H1 (cell line): ENCODE measurements at regions not wholly inside any gene's neighbourhood (a gene's known extent, or its start where the extent isn't known, plus 50 kb on each side); places are given as distances from the start of the nearest gene placed in this dataset.

ENCODE experiments used
- CTCF ChIA-PET: fragments of 300-600 bp; sonication (Branson Sonifier 250); formaldehyde crosslinking; loops from one replicate; lab custom pipeline; 2021; ENCODE audit not compliant: partially characterized antibody; lab: Charles Lee
- POLR2A ChIA-PET: fragments of 300-600 bp; sonication (Branson Sonifier 250); formaldehyde crosslinking; loops from one replicate; lab custom pipeline; 2021; ENCODE audit warnings: inconsistent platforms; ENCODE audit not compliant: partially characterized antibody; lab: Charles Lee
- DNase-seq, 2 experiments: peaks; one replicate each; pipeline versions ENCODE4 v3.0.0 to v3.0.0-alpha.2; 2010 to 2022; ENCODE audit warnings: low spot score in 2 of 2, low read depth in 1 of 2, mixed read lengths in 1 of 2
- FAIRE-seq: peaks from 2 replicates; lab custom pipeline; 2011; peaks lifted over from hg19 to GRCh38; lab: Jason Lieb, UNC
- H2AFZ ChIP-seq: 2 replicates; pipeline ENCODE4 v1.8.1; 2012; ENCODE audit warnings: low read length, inconsistent platforms
- H2AK5ac ChIP-seq: 2 replicates; pipeline ENCODE4 v1.6.1; 2013; ENCODE audit warnings: low read depth, low read length
- H2BK120ac ChIP-seq: replicated peaks from 2 replicates; pipeline ENCODE3; 2013; ENCODE audit warnings: low read depth, low read length, inconsistent platforms
- H2BK12ac ChIP-seq: 2 replicates; pipeline ENCODE4 v1.6.1; 2013; ENCODE audit warnings: low read depth, low read length
- H2BK15ac ChIP-seq: 2 replicates; pipeline ENCODE4 v1.6.1; 2013; ENCODE audit warnings: low read length
- H2BK20ac ChIP-seq: 2 replicates; pipeline ENCODE4 v1.6.1; 2013; ENCODE audit warnings: low read length
- H2BK5ac ChIP-seq: 2 replicates; pipeline ENCODE4 v1.6.1; 2013; ENCODE audit warnings: low read depth, low read length
- H3K14ac ChIP-seq: 2 replicates; pipeline ENCODE4 v1.6.1; 2013; ENCODE audit warnings: inconsistent platforms; ENCODE audit not compliant: insufficient read length
- H3K18ac ChIP-seq: 2 replicates; pipeline ENCODE4 v1.6.1; 2013; ENCODE audit warnings: low read length; ENCODE audit errors: extremely low read depth
- H3K23ac ChIP-seq: 2 replicates; pipeline ENCODE4 v1.6.1; 2013; ENCODE audit warnings: inconsistent platforms; ENCODE audit not compliant: insufficient read length
- H3K23me2 ChIP-seq: 2 replicates; pipeline ENCODE4 v1.6.1; 2013; ENCODE audit warnings: low read depth, low read length
- H3K27ac ChIP-seq: 2 replicates; pipeline ENCODE4 v1.6.1; 2011; ENCODE audit warnings: low read depth, low read length, inconsistent platforms
- H3K27me3 ChIP-seq, 4 experiments: replicated peaks in 1 of 4; 1 replicate in 1 of 4; 2 replicates in 3 of 4; pipeline versions ENCODE4 v1.6.1 to v1.8.1; 2011 to 2013; ENCODE audit warnings: low read length in 3 of 4, mild to moderate bottlenecking in 3 of 4, inconsistent platforms in 2 of 4, mixed read lengths in 2 of 4, moderate library complexity in 1 of 4; ENCODE audit not compliant: control insufficient read depth in 3 of 4, insufficient read depth in 3 of 4; ENCODE audit errors: extremely low read depth in 1 of 4
- H3K36me3 ChIP-seq, 4 experiments: 2 replicates each; pipeline versions ENCODE4 v1.6.1 to v1.8.1; 2011 to 2013; ENCODE audit warnings: mild to moderate bottlenecking in 4 of 4, low read length in 3 of 4, moderate library complexity in 2 of 4, control low read depth in 1 of 4, inconsistent platforms in 1 of 4; ENCODE audit not compliant: insufficient read depth in 4 of 4, control insufficient read depth in 2 of 4
- H3K4ac ChIP-seq: replicated peaks from 2 replicates; pipeline ENCODE3; 2013; ENCODE audit warnings: low read length, low read depth, mixed read lengths, inconsistent platforms; ENCODE audit not compliant: insufficient read length
- H3K4me1 ChIP-seq, 4 experiments: replicated peaks in 1 of 4; 1 replicate in 1 of 4; 2 replicates in 3 of 4; pipeline versions ENCODE4 v1.6.1 to v1.8.1; 2011 to 2013; ENCODE audit warnings: low read length in 3 of 4, inconsistent platforms in 2 of 4, mixed read lengths in 1 of 4; ENCODE audit not compliant: insufficient read depth in 4 of 4, control insufficient read depth in 3 of 4
- H3K4me2 ChIP-seq, 2 experiments: 2 replicates each; pipeline versions ENCODE4 v1.6.1 to v1.8.1; 2011 to 2013; ENCODE audit warnings: low read depth in 2 of 2, low read length in 2 of 2, control low read depth in 1 of 2, inconsistent platforms in 1 of 2, mild to moderate bottlenecking in 1 of 2; ENCODE audit not compliant: insufficient read depth in 1 of 2
- H3K4me3 ChIP-seq, 4 experiments: fragments of 200-600, 300-600 bp in 1 of 4; sonication (generic), shearing (Covaris generic), sonication (Bioruptor Twin) in 1 of 4; 2 replicates each; pipeline versions ENCODE4 v1.5.1 to v1.8.1; 2011 to 2016; ENCODE audit warnings: low read length in 4 of 4, low read depth in 3 of 4, control low read depth in 2 of 4, inconsistent platforms in 2 of 4, mild to moderate bottlenecking in 2 of 4, mixed read lengths in 1 of 4, moderate library complexity in 1 of 4; ENCODE audit not compliant: insufficient read depth in 2 of 4; ENCODE audit errors: extremely low read depth in 1 of 4
- H3K56ac ChIP-seq: replicated peaks from 2 replicates; pipeline ENCODE3; 2013; ENCODE audit warnings: low read depth, mild to moderate bottlenecking, mixed read lengths, low read length, inconsistent platforms; ENCODE audit not compliant: insufficient read length
- H3K79me1 ChIP-seq: 2 replicates; pipeline ENCODE4 v1.6.1; 2013; ENCODE audit warnings: low read depth, low read length, control low read depth
- H3K79me2 ChIP-seq, 2 experiments: 2 replicates each; pipeline versions ENCODE4 v1.6.1 to v1.8.1; 2012 to 2013; ENCODE audit warnings: low read length in 2 of 2, mild to moderate bottlenecking in 2 of 2, inconsistent platforms in 1 of 2; ENCODE audit not compliant: insufficient read depth in 2 of 2, control insufficient read depth in 1 of 2
- H3K9ac ChIP-seq, 4 experiments: replicated peaks in 1 of 4; 1 replicate in 1 of 4; 2 replicates in 3 of 4; pipeline versions ENCODE4 v1.6.1 to v1.8.1; 2011 to 2013; ENCODE audit warnings: low read depth in 3 of 4, low read length in 3 of 4, control low read depth in 2 of 4, mild to moderate bottlenecking in 2 of 4, moderate library complexity in 2 of 4, inconsistent platforms in 1 of 4; ENCODE audit errors: extremely low read depth in 1 of 4
- H3K9me3 ChIP-seq, 2 experiments: 2 replicates each; pipeline versions ENCODE4 v1.6.1 to v1.8.1; 2012 to 2013; ENCODE audit warnings: mild to moderate bottlenecking in 2 of 2, moderate library complexity in 2 of 2, control low read depth in 1 of 2, inconsistent platforms in 1 of 2, low read depth in 1 of 2, low read length in 1 of 2, mixed read lengths in 1 of 2; ENCODE audit not compliant: insufficient read depth in 2 of 2
- H4K20me1 ChIP-seq, 2 experiments: replicated peaks in 1 of 2; 2 replicates each; pipeline versions ENCODE3 to v1.8.1; 2011 to 2013; ENCODE audit warnings: inconsistent platforms in 2 of 2, low read length in 2 of 2, mild to moderate bottlenecking in 1 of 2; ENCODE audit not compliant: insufficient read depth in 2 of 2, control insufficient read depth in 1 of 2
- H4K5ac ChIP-seq: 2 replicates; pipeline ENCODE4 v1.6.1; 2013; ENCODE audit warnings: low read length, low read depth, mixed read lengths, inconsistent platforms; ENCODE audit not compliant: insufficient read length
- H4K8ac ChIP-seq: 2 replicates; pipeline ENCODE4 v1.8.0; 2013; ENCODE audit warnings: mild to moderate bottlenecking, moderate library complexity, low read length, inconsistent platforms; ENCODE audit not compliant: insufficient read depth; ENCODE audit errors: extremely low read depth
- H4K91ac ChIP-seq: replicated peaks from 2 replicates; pipeline ENCODE3; 2013; ENCODE audit warnings: low read length, mixed read lengths, inconsistent platforms; ENCODE audit not compliant: insufficient read length
- CBX8 ChIP-seq: fragments of 300-800, 300-1000 bp; sonication (generic); IDR thresholded peaks from 2 replicates; pipeline ENCODE4 v1.7.1; 2016; ENCODE audit warnings: low read depth, low read length, borderline replicate concordance
- CHD1 ChIP-seq: IDR thresholded peaks from 2 replicates; pipeline ENCODE4 v1.6.1; 2012; ENCODE audit warnings: low read depth, low read length, improper control_type of control experiment
- EGR1 ChIP-seq: IDR thresholded peaks from 2 replicates; pipeline ENCODE4 v1.6.1; 2011; ENCODE audit warnings: low read depth, low read length, borderline replicate concordance
- EZH2 ChIP-seq: fragments of 200-600 bp; sonication (generic); IDR thresholded peaks from 2 replicates; pipeline ENCODE4 v1.7.1; 2012; ENCODE audit warnings: low read depth, mild to moderate bottlenecking, moderate library complexity, low read length, inconsistent platforms; ENCODE audit not compliant: severe bottlenecking
- JUND ChIP-seq: IDR thresholded peaks from 2 replicates; pipeline ENCODE4 v1.6.1; 2011; ENCODE audit warnings: mild to moderate bottlenecking, improper control_type of control experiment, low read length
- ZNF274 ChIP-seq: IDR thresholded peaks from 2 replicates; pipeline ENCODE4 v1.7.0; 2012; ENCODE audit warnings: low read length, borderline replicate concordance; ENCODE audit errors: extremely low read depth
- WGBS, 2 experiments: shearing (Covaris generic) in 1 of 2; methylation state at CpG; one replicate each; pipeline versions ENCODE4 v1.1.6 to v1.1.7; 2013 to 2015; ENCODE audit warnings: low lambda C conversion rate in 2 of 2, mixed read lengths in 2 of 2, inconsistent platforms in 1 of 2, low coverage in 1 of 2, missing lambda C conversion rate in 1 of 2; ENCODE audit not compliant: insufficient replicate concordance in 2 of 2, insufficient coverage in 1 of 2, insufficient read length in 1 of 2; ENCODE audit errors: extremely low coverage in 1 of 2, missing lambda C conversion rate in 1 of 2; 5-methylcytosine and 5-hydroxymethylcytosine counted together
- TF ChIP-seq, protein P1 (sequence below): IDR thresholded peaks from 2 replicates; pipeline ENCODE4 v1.6.1; 2011; ENCODE audit warnings: low read length, improper control_type of control experiment
- TF ChIP-seq, protein P2 (sequence below): IDR thresholded peaks from 2 replicates; pipeline ENCODE4 v1.6.1; 2012; ENCODE audit warnings: inconsistent platforms

DNA sequence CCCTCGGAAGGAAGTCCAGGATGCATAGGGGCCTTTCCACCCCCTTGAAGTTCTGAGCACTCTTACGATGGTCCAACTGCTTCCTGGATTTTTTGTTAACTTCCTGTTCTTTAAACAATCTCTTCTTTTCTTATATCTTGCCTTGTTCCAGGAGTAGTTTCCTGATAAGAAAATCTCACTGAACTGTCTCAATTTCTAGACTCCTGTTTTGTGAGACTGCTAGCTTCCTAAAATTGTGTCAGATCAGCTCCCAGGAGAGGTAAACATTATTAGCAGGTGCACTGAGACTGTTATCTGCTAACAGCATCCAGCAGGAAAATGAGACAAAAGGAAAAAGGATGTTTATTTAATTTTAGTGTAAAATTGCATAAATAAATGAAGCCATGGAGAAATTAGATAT is 106.2 kb upstream of the PITRM1 start:
- Histone ChIP-seq H4K91ac (no peak overlapping the region), H3K27me3 (no peaks in the 10 kb centered on the region), H3K23me2 (no peaks in the 10 kb centered on the region), H3K79me2 (no peaks in the 10 kb centered on the region), H3K27ac (no peak overlapping the region), H2BK5ac (no peak overlapping the region), H4K20me1 (no peaks in the 10 kb centered on the region), H3K4me1 (peaks cover 0 to 8% (median 4%) of the 10 kb centered on the region in 4 experiments; a peak in 6 of 7 replicates), H2AK5ac (no peak overlapping the region), H2BK120ac (no peak overlapping the region), H2BK15ac (no peak overlapping the region), H2AFZ (no peak overlapping the region), H4K5ac (no peak overlapping the region), H3K4me2 (no peak overlapping the region), H3K4ac (no peak overlapping the region), H3K56ac (no peak overlapping the region), H3K9me3 (no peaks in the 10 kb centered on the region), H3K4me3 (no peak overlapping the region), H3K14ac (no peak overlapping the region), H3K36me3 (no peaks in the 10 kb centered on the region), H4K8ac (no peak overlapping the region), H3K23ac (no peak overlapping the region), H2BK20ac (no peak overlapping the region), H3K9ac (no peak overlapping the region), H3K79me1 (no peaks in the 10 kb centered on the region; the same call in 1 of the 2 replicates), H2BK12ac (no peak overlapping the region), H3K18ac (no peak overlapping the region)
- CTCF ChIA-PET: interaction anchor here (1.5 kb wide), 1 partner anchor 28 kb away, joined by 3 read pairs; no protein-coding TSS in a partner anchor
- FAIRE-seq (no peak), DNase-seq (no peak)
- WGBS, 2 experiments: 78% methylated on average over 2 of the region's 2 CpGs; no CpG with 5 or more reads in 1 of the 2 experiments
- POLR2A ChIA-PET: no interaction called here
- TF ChIP-seq EZH2 (no peak), JUND (no peak), CBX8 (no peak), EGR1 (no peak), ZNF274 (no peak), CHD1 (no peak)
- TF ChIP-seq, protein P1, sequence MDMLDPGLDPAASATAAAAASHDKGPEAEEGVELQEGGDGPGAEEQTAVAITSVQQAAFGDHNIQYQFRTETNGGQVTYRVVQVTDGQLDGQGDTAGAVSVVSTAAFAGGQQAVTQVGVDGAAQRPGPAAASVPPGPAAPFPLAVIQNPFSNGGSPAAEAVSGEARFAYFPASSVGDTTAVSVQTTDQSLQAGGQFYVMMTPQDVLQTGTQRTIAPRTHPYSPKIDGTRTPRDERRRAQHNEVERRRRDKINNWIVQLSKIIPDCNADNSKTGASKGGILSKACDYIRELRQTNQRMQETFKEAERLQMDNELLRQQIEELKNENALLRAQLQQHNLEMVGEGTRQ: no peak
- TF ChIP-seq, protein P2, sequence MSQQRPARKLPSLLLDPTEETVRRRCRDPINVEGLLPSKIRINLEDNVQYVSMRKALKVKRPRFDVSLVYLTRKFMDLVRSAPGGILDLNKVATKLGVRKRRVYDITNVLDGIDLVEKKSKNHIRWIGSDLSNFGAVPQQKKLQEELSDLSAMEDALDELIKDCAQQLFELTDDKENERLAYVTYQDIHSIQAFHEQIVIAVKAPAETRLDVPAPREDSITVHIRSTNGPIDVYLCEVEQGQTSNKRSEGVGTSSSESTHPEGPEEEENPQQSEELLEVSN: no peak
